BJ (cell line): ENCODE measurements at regions not wholly inside any gene's neighbourhood (a gene's known extent, or its start where the extent isn't known, plus 50 kb on each side); places are given as distances from the start of the nearest gene placed in this dataset.

Source experiments
- CTCF ChIA-PET: fragments of 350-600 bp; formaldehyde crosslinking; extraction: SDS; loops from one replicate; lab custom pipeline; 2021; ENCODE audit warnings: antibody characterized with exemption, inconsistent platforms; lab: Yijun Ruan, JAX
- POLR2A ChIA-PET: fragments of 300-600 bp; sonication (Branson Sonifier 250); formaldehyde crosslinking; extraction: SDS; loops from one replicate; lab custom pipeline; 2021; ENCODE audit warnings: antibody characterized with exemption; lab: Charles Lee
- DNase-seq: peaks from one replicate; pipeline ENCODE4 v3.0.0-alpha.2; 2011; ENCODE audit warnings: low read depth
- H3K27me3 ChIP-seq: 2 replicates; pipeline ENCODE4 v1.6.0; 2011; ENCODE audit warnings: low read length; ENCODE audit not compliant: control insufficient read depth, insufficient read depth
- H3K36me3 ChIP-seq: 2 replicates; pipeline ENCODE4 v1.5.1; 2011; ENCODE audit warnings: low read length; ENCODE audit not compliant: control insufficient read depth, insufficient read depth
- H3K4me3 ChIP-seq: 2 replicates; pipeline ENCODE4 v1.5.1; 2011; ENCODE audit warnings: low read depth, mild to moderate bottlenecking, control low read depth, low read length
- CTCF ChIP-seq: IDR thresholded peaks from 2 replicates; pipeline ENCODE4 v1.5.1; 2011; ENCODE audit warnings: low read depth, mild to moderate bottlenecking, control low read depth, inconsistent platforms, low read length, moderate library complexity; ENCODE audit not compliant: insufficient read depth

GRCh38 chr5:73318308-73318719 is 130.3 kb downstream of the FOXD1 start:
- ChIA-PET POLR2A (no interaction called here), CTCF (interaction anchor here (1.0 to 1.1 kb wide), 2 partner anchors 10 to 19 kb away, joined by 3 to 5 read pairs; no protein-coding TSS in a partner anchor)
- Histone ChIP-seq H3K36me3 (no peaks in the 10 kb centered on the region), H3K27me3 (no peaks in the 10 kb centered on the region), H3K4me3 (no peak overlapping the region)
- no peak for DNase-seq
- TF ChIP-seq CTCF, result no peak

- H3K4me3 ChIP-seq, result no peak overlapping the region
- no peak for TF ChIP-seq CTCF
- H3K36me3 ChIP-seq, result no peaks in the 10 kb centered on the region
- ChIA-PET CTCF (no interaction called here), POLR2A (no interaction called here)
- no peak for DNase-seq
- no peaks in the 10 kb centered on the region for H3K27me3 ChIP-seq
These were observed 131.1 kb downstream of the FOXD1 start for GRCh38 chr5:73317523-73317922.

GRCh38 chr5:73314395-73315257 is 134.0 kb downstream of the FOXD1 start:
- TF ChIP-seq CTCF, result no peak
- DNase-seq, result no peak
- POLR2A ChIA-PET, result no interaction called here
- Histone ChIP-seq H3K27me3 (no peaks in the 10 kb centered on the region), H3K36me3 (no peaks in the 10 kb centered on the region), H3K4me3 (no peak overlapping the region)
- CTCF ChIA-PET, result no interaction called here

- no peak for DNase-seq
- Histone ChIP-seq H3K36me3 (no peaks in the 10 kb centered on the region), H3K27me3 (no peaks in the 10 kb centered on the region), H3K4me3 (no peak overlapping the region)
- no peak for TF ChIP-seq CTCF
- CTCF ChIA-PET, result interaction anchor here (0.9 to 4.3 kb wide), 10 partner anchors 9 to 141 kb away, joined by 3 to 22 read pairs (median 5); partner anchors contain the start of gene FOXD1
- POLR2A ChIA-PET, result interaction anchor here (0.5 to 0.9 kb wide), 2 partner anchors 135 to 147 kb away, joined by 4 to 12 read pairs; no protein-coding TSS in a partner anchor
These were observed 135.6 kb downstream of the FOXD1 start for GRCh38 chr5:73312872-73313510.
